Psoas muscle (tissue), 7 donors: ENCODE measurements at regions not wholly inside any gene's neighbourhood (a gene's known extent, or its start where the extent isn't known, plus 50 kb on each side); places are given as distances from the start of the nearest gene placed in this dataset.

Source experiments
- ATAC-seq, 4 donors: fragments of 200-7000 bp; cut with Tn5 transposase; one replicate each; pipeline ENCODE4 v1.9.1; 2020; ENCODE audit warnings: moderate library complexity in 3 of 4, mild to moderate bottlenecking in 2 of 4
- DNase-seq, 2 donors: peaks; one replicate each; pipeline ENCODE4 v3.0.0-alpha.2; 2020
- H3K27ac ChIP-seq: fragments of 200-600 bp; one replicate; pipeline ENCODE4 v1.8.0; 2022
- H3K27me3 ChIP-seq, 3 donors: fragments of 200-600 bp in 1 of 3; one replicate each; pipeline versions ENCODE4 v1.6.1 to v1.8.0; 2013 to 2022; ENCODE audit warnings: low read length in 2 of 3, mild to moderate bottlenecking in 2 of 3, moderate library complexity in 1 of 3; ENCODE audit not compliant: insufficient read depth in 3 of 3
- H3K36me3 ChIP-seq, 2 donors: fragments of 200-600 bp in 1 of 2; one replicate each; pipeline versions ENCODE4 v1.6.1 to v1.8.0; 2013 to 2022; ENCODE audit warnings: low read depth in 1 of 2, mild to moderate bottlenecking in 1 of 2, moderate library complexity in 1 of 2; ENCODE audit not compliant: insufficient read depth in 1 of 2
- H3K4me1 ChIP-seq: fragments of 200-600 bp; one replicate; pipeline ENCODE4 v1.8.0; 2022
- H3K4me3 ChIP-seq: fragments of 200-600 bp; one replicate; pipeline ENCODE4 v1.8.0; 2022; ENCODE audit warnings: mild to moderate bottlenecking
- H3K9me3 ChIP-seq: fragments of 200-600 bp; one replicate; pipeline ENCODE4 v1.8.0; 2022
- CTCF ChIP-seq: fragments of 200-600 bp; IDR thresholded peaks from one replicate; pipeline ENCODE4 v1.8.0; 2022; ENCODE audit warnings: antibody characterized with exemption
- WGBS, 3 donors: extraction: QIAGEN DNeasy Blood & Tissue Kit; methylation state at CpG; one replicate each; pipeline versions ENCODE4 v1.1.6 to v1.1.7; 2013; 5-methylcytosine and 5-hydroxymethylcytosine counted together
- intact Hi-C, 2 donors: fragments of 100-400 bp; cut with DNase I; formaldehyde crosslinking; loops; one replicate each; pipeline versions ENCODE4 v1.11.0 to v1.14.2; 2022
- donor health status: healthy with polysubstance abuse.
- donor health status: DM: no; HTN: no; CAD: no; lungs with moderate emphysema.
- donor health status: Bipolar disorder and iron deficiency.
- donor health status: healthy.
- donor health status: DM: yes; HTN: yes; CAD: no.
- donor health status: DM: no; HTN: no; CAD: no.
- donor health status: DM: yes; HTN: yes; CAD: no.

GRCh38 chr6:87922196-87922946 lies 125.3 kb upstream of the SPACA1 start:
- Histone ChIP-seq H3K4me1 (peaks cover 10% of the 10 kb centered on the region), H3K4me3 (no peak overlapping the region), H3K27me3 (peaks cover 0 to 6% (median 0%) of the 10 kb centered on the region in 3 donors), H3K27ac (no peak overlapping the region), H3K36me3 (no peaks in the 10 kb centered on the region), H3K9me3 (no peaks in the 10 kb centered on the region)
- TF ChIP-seq CTCF, result no peak
- intact Hi-C loops, result no loop called here
- DNase-seq, result no peak
- ATAC-seq, result no peak
- 62 to 68% (median 67%) methylated on average over 2 of the region's 2 CpGs for WGBS, 3 donors

- DNase-seq (no peak), ATAC-seq (no peak)
- Histone ChIP-seq H3K4me3 (no peak overlapping the region), H3K27ac (no peak overlapping the region), H3K27me3 (peaks cover 0 to 6% (median 0%) of the 10 kb centered on the region in 3 donors), H3K4me1 (peaks cover 9% of the 10 kb centered on the region), H3K36me3 (no peaks in the 10 kb centered on the region), H3K9me3 (no peaks in the 10 kb centered on the region)
- 71 to 94% (median 82%) methylated on average over 1 of the region's 1 CpG for WGBS, 3 donors
- no peak for TF ChIP-seq CTCF
- intact Hi-C loops, result no loop called here
Observed at GRCh38 chr6:87921034-87921433, 126.6 kb upstream of the SPACA1 start.

DNA sequence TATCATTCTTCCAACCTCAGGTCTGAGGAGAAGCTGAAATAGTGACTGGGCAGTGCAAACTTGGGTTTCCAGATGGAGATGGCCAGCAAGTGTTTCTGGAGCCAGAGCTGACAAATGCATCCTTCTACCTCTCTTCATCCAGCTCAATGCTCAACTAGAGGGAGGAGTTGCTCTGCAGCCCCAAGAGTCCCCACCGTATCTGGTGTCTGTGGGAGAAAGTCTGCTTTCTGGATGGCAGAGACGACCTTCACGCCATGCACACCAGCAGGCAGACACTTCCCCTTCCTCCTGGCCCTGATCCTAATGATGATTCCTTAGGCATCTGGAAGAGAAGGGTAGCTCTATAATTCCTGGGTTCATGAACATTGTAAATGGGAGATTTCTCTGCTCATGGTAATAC lies 127.4 kb upstream of the SPACA1 start:
- Histone ChIP-seq H3K4me1 (peaks cover 4% of the 10 kb centered on the region), H3K9me3 (no peaks in the 10 kb centered on the region), H3K27me3 (peaks cover 0 to 6% (median 0%) of the 10 kb centered on the region in 3 donors), H3K4me3 (no peak overlapping the region), H3K36me3 (no peaks in the 10 kb centered on the region), H3K27ac (no peak overlapping the region)
- intact Hi-C loops, result no loop called here
- 80 to 88% (median 83%) methylated on average over 3 of the region's 3 CpGs for whole genome bisulfite sequencing, 3 donors
- TF ChIP-seq CTCF, result no peak
- ATAC-seq (no peak), DNase-seq (no peak)

DNA sequence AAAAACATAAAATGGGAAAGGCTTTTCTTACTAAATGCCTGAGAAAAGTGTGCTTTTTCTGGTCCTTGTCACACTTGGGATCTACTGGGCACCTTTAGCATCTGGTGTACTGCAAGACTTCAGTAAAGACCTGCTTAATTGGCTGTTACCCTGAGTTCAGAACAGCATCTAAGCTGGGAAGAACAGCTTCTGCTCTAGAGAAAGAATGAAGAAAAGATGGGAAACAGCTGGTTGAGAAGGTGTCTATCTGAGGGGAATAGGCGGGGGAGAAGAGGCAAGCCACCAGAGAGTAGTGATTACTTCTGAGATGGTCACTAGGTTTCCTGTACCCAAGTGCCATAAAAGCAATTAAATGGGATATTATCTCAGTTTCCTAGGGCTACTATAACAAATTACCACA lies 128.2 kb upstream of the SPACA1 start:
- intact Hi-C loops, result no loop called here
- DNase-seq (no peak), ATAC-seq (no peak)
- no peak overlapping the region for H3K4me3 ChIP-seq
- no peaks in the 10 kb centered on the region for H3K9me3 ChIP-seq
- no peak overlapping the region for H3K27ac ChIP-seq
- no peaks in the 10 kb centered on the region for H3K4me1 ChIP-seq
- WGBS, 3 donors, result 88 to 100% (median 96%) methylated on average over 1 of the region's 1 CpG
- H3K36me3 ChIP-seq, result no peaks in the 10 kb centered on the region
- H3K27me3 ChIP-seq, result peaks cover 0 to 6% (median 0%) of the 10 kb centered on the region in 3 donors
- no peak for TF ChIP-seq CTCF

GRCh38 chr6:87919001-87919400 lies 128.6 kb upstream of the SPACA1 start:
- 65 to 80% (median 72%) methylated on average over 1 of the region's 1 CpG for WGBS, 3 donors
- ATAC-seq (no peak), DNase-seq (no peak)
- intact Hi-C loops, result no loop called here
- H3K36me3 ChIP-seq, result no peaks in the 10 kb centered on the region
- H3K27me3 ChIP-seq, result peaks cover 0 to 6% (median 0%) of the 10 kb centered on the region in 3 donors
- H3K27ac ChIP-seq, result no peak overlapping the region
- H3K4me1 ChIP-seq, result no peaks in the 10 kb centered on the region
- H3K4me3 ChIP-seq, result no peak overlapping the region
- no peaks in the 10 kb centered on the region for H3K9me3 ChIP-seq
- TF ChIP-seq CTCF, result no peak
